ENCODE measurements at regions not wholly inside any gene's neighbourhood (a gene's known extent, or its start where the extent isn't known, plus 50 kb on each side); places are given as distances from the start of the nearest gene placed in this dataset.
"Not testable (repeated sequence)": the region's sequence is repeated elsewhere in the genome, so short reads cannot be mapped to it uniquely, and the experiment has no call there.

GRCh38 chrX:65838674-65839073 is 171.2 kb downstream of the MSN start:
- H3K4me3 Mint-ChIP-seq = no peak overlapping the region
- no peaks in the 10 kb centered on the region for H3K27me3 Mint-ChIP-seq
- ChIA-PET CTCF (no interaction called here), POLR2A (no interaction called here)
- no peak overlapping the region for H3K27ac Mint-ChIP-seq
- intact Hi-C loops (cut with micrococcal nuclease) = no loop called here
- H3K4me1 Mint-ChIP-seq = no peaks in the 10 kb centered on the region
- DNase-seq = no peak
- TF ChIP-seq CTCF (IDR thresholded peaks at IDR 0.05) = no peak
- no peaks in the 10 kb centered on the region for H3K36me3 Mint-ChIP-seq (ENCODE audit: low read depth)
- H3K9me3 Mint-ChIP-seq = no peaks in the 10 kb centered on the region
- no peak for ATAC-seq (ENCODE audit: low read depth)

- intact Hi-C loops (cut with micrococcal nuclease) = no loop called here
- ChIA-PET CTCF (no interaction called here), POLR2A (no interaction called here)
- H3K27me3 Mint-ChIP-seq = no peaks in the 10 kb centered on the region
- no peak overlapping the region for H3K27ac Mint-ChIP-seq
- H3K4me1 Mint-ChIP-seq = no peaks in the 10 kb centered on the region
- no peaks in the 10 kb centered on the region for H3K9me3 Mint-ChIP-seq
- H3K4me3 Mint-ChIP-seq = no peak overlapping the region
- no peak for DNase-seq
- ATAC-seq (ENCODE audit: low read depth) = no peak
- H3K36me3 Mint-ChIP-seq (ENCODE audit: low read depth) = no peaks in the 10 kb centered on the region
- TF ChIP-seq CTCF (IDR thresholded peaks at IDR 0.05) = no peak
Observed at GRCh38 chrX:65837875-65838549, 170.6 kb downstream of the MSN start.

- Mint-ChIP-seq H3K36me3 (ENCODE audit: low read depth) (no peaks in the 10 kb centered on the region), H3K27ac (no peak overlapping the region), H3K9me3 (peaks cover 2% of the 10 kb centered on the region), H3K4me3 (no peak overlapping the region), H3K27me3 (no peaks in the 10 kb centered on the region), H3K4me1 (no peaks in the 10 kb centered on the region)
- ChIA-PET POLR2A (interaction anchor here (0.7 kb wide), 1 partner anchor 215 kb away, joined by 7 read pairs; no protein-coding TSS in a partner anchor), CTCF (no interaction called here)
- DNase-seq (no peak), ATAC-seq (ENCODE audit: low read depth) (no peak)
- intact Hi-C loops (cut with micrococcal nuclease) = no loop called here
- TF ChIP-seq CTCF (IDR thresholded peaks at IDR 0.05) = no peak
Observed at GRCh38 chrX:65831268-65831667, 163.8 kb downstream of the MSN start.

- H3K27ac Mint-ChIP-seq = no peak overlapping the region
- no peak for ATAC-seq (ENCODE audit: low read depth)
- ChIA-PET POLR2A (no interaction called here), CTCF (no interaction called here)
- no peak for TF ChIP-seq CTCF (IDR thresholded peaks at IDR 0.05)
- H3K27me3 Mint-ChIP-seq = no peaks in the 10 kb centered on the region
- H3K4me3 Mint-ChIP-seq = no peak overlapping the region
- no peak for DNase-seq
- H3K4me1 Mint-ChIP-seq = no peaks in the 10 kb centered on the region
- peaks cover 2% of the 10 kb centered on the region for H3K9me3 Mint-ChIP-seq
- intact Hi-C loops (cut with micrococcal nuclease) = no loop called here
- H3K36me3 Mint-ChIP-seq (ENCODE audit: low read depth) = no peaks in the 10 kb centered on the region
Observed at GRCh38 chrX:65828599-65828998, 161.1 kb downstream of the MSN start.

GRCh38 chrX:65825226-65825625 is 157.8 kb downstream of the MSN start:
- ATAC-seq (ENCODE audit: low read depth); DNase-seq; H3K9me3 Mint-ChIP-seq; H3K27ac Mint-ChIP-seq; POLR2A ChIA-PET; CTCF ChIA-PET; intact Hi-C loops (cut with micrococcal nuclease); H3K27me3 Mint-ChIP-seq; H3K36me3 Mint-ChIP-seq (ENCODE audit: low read depth); H3K4me3 Mint-ChIP-seq; H3K4me1 Mint-ChIP-seq: not testable (repeated sequence)

Measured in activated B cell treated with CpG ODN at 0.5 μM for 24 hours (primary cell).